ENCODE measurements at regions not wholly inside any gene's neighbourhood (a gene's known extent, or its start where the extent isn't known, plus 50 kb on each side); places are given as distances from the start of the nearest gene placed in this dataset.
"Not testable (repeated sequence)": the region's sequence is repeated elsewhere in the genome, so short reads cannot be mapped to it uniquely, and the experiment has no call there.

DNA sequence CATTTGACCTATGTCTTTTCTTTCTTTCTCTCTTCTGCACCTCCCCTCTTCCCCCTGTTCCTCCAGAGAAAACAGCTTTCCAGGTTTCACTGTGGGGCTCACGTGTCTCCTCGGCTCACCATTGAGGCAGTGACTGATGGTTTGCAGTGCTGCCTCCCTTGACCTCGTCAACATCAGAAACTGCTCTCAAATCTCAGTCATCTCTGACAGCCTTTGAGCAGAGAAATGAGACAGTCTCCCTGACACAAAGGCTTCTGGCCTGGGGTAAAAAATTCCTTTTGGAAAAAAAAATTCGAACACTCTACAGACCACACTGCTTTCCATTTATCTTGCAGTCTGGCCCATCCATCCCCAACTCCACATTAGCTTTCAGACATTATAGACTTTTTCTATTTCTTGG, 450.0 kb downstream of the TFAP2B start:
- no peak for DNase-seq
- intact Hi-C loops (cut with DNase I) = no loop called here

DNA sequence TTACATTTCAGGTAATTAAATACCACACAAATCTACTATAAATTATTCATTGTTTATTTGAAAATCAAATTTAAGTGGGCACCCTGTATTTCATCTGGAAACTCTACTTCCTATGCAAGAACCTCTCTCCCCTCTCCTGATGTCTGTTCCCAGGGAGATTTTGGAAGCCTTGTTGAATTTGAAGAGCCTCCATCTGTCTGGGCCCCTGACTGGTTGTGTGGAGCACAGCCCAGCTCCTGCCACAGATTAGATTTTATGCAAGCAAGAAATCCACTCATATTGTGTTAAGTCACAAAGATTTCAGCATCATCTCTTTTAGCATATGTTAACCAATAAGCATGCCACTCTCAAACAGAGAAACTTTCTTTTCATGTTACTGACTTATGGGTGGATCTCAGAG, 451.2 kb downstream of the TFAP2B start:
- intact Hi-C loops (cut with DNase I) = no loop called here
- no peak for DNase-seq

DNA sequence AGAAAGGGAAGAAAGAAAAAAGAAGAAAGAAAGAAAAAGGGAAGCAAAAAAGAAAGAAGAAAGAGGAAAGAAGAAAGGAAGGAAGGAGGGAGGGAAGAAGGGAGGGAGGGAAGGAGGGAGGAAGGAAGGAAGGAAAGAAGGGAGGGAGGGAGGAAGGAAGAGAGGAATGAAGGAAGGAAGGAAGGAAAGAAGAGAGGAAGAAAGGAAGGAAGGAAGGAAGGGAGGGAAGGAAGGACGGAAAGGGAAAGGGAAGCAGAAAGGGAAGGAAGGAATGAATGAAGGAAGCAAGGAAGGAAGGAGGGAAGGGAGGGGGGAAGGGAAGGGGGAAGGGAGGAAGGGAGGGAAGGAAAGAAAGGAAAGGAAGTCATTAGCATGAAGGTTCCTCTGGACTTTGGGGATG, 452.9 kb downstream of the TFAP2B start:
- no peak for DNase-seq
- intact Hi-C loops (cut with DNase I) = no loop called here

DNA sequence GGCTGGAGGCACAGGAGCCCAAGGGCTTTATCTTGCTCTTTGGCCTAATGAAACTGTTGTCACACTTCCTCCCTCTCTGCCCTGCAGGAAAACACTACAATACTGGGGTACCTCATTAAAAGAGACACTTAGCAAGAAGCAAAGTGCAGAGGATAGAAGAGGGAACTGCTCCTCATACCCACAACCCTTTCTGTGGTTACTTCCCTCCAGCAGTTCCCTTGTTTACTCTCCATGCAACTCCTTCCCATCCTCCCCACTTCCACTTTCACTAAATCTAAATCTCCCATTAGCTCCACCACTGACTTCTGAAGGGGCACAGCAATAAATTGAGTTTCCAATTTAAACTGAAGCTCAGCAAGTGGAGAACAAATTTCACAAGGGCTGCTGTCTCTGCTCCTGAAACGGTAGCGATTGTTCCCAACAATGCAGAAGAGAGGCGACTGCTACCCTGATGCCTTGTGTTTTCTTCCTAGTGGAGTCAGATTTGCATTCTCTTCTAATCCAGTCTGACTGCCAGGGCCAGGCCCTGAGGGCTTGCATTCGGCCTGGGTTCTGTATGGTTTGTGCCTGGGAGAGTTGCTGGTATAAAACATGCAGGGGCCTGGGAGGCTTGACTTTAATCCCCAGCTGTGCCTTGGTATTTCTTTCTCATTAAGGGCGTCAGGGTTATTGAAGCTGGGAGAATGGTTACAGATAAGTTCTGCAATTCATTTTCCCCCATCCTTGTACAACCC, 454.7 kb downstream of the TFAP2B start:
- DNase-seq = peak in 10 of 42 donors; percentile 5 to 42 (median 18)
- intact Hi-C loops (cut with DNase I) = no loop called here

DNA sequence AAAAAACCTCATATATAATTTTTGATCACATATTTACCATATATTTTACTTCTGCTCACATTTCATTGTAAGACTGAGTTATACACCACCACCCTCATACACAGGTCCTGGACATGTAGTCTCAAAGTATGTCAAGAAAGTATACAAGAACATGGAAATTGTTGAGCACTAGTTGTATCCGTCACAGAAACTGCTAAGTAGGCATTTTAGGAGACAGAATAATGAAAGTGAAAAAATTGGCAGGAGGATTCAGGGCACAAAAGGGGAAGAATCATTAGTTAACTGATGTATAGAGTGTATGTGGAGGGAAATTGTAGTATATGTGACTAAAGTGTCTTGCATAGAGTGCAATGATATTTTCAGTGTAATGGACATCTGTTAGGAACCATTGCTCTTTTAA, 458.8 kb downstream of the TFAP2B start:
- intact Hi-C loops (cut with DNase I) = no loop called here

DNA sequence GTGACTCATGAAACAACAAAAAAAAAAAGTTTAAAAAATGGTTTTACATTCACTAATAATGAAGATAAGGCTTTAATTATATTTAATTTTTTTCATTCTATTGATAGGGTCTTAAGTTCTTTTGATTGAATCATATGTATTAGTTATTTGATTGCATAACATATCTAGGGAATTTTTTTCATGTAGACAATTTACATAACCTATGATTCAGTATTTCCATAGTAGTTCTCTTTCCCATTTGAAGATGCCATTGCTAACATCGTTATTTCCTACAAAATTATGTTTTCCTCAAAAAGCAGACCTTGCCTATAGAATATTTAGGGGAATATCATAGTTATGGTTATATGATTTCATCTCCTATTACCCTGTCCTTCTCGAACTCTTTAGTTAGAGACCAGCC, 463.4 kb downstream of the TFAP2B start:
- intact Hi-C loops (cut with DNase I) = no loop called here

More for the DNA sequence above, 458.8 kb downstream of the TFAP2B start:
- DNase-seq = no peak

DNA sequence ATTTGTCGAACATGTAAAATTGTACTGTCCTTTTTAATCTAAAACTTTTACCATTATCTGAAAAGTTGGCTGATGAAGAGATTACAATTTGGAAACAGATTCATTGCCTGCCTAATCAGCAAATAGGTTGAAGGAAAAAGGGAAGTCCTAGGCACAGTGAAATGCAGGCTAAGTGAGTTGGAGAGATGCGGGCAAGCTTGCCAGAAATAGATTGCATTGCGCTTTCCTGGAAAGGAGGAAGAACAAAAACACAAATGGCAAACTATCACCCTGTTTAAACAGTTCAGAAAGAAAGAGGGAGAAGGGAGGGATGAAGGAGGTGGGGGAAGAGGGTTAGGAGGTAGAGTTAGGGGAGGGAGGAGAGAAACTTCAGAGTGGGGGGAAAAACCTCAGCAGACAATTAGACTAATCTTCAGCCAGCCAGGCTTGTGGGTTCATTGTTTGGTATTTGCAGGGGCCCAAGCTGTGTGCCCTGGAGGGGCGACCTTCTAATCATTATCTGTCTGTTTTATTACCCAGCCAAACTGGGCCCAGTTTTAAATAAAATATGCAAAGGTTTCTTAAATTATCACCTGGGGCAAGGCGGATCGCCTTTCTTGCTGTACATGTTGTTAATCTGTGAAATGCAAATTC, 465.2 kb downstream of the TFAP2B start:
- DNase-seq = peak in 2 of 42 donors; percentile 5 to 13
- intact Hi-C loops (cut with DNase I) = no loop called here

More for the DNA sequence above, 463.4 kb downstream of the TFAP2B start:
- DNase-seq = no peak

DNA sequence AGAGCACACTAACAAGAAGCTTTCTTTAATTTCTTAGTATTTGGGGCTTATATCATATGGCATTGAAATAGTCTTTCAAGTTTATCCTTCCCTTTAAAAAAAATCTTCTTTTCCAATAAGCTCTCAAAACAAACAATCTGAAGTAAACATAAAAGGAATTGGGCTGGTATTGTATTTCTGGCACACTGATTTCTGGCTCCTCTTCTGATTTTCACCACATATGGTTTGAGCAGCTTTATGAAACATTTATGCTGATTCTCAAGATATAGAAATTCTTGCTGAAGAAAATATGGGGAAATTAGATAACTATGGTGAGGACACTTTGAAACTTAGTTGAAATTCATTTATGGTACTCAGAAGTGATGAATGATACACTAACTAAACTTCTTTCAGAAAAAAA, 467.2 kb downstream of the TFAP2B start:
- DNase-seq = no peak
- intact Hi-C loops (cut with DNase I) = no loop called here

DNA sequence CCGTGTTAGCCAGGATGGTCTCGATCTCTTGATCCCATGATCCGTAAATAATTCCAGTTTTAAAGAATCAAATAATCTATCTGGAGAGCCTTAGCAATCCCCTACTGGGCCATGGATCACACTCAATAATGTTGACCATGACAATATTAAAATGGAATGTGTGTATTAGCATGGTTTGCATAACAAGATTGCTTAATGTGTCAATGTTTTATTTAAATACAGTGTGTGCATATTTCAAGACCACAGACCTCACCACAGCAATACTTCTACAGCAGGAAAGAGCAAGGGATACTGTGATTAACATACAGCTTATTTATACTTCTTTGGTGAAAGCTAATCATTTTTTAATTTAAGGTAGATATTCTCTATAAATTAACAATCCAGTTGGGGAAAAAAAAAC, 470.4 kb downstream of the TFAP2B start:
- no peak for DNase-seq
- intact Hi-C loops (cut with DNase I) = no loop called here

DNA sequence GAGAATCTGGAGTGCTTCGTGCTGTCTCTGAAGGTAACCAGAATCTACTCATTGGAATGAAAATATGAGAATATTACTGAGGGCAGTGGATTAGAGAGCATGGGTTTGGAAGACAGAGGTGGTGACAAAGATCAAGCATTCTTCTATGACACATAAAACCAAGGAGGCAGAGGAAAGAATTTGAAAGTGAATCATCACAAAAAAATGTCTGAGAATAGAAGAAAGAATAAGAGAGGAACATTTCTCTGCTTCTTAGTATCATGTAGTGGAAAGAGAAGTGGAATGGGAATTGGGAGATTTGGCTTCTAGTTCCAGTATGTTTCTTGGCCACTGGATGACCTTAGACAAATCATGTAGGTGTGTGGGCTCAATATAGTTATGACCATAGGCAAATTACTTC, 474.0 kb downstream of the TFAP2B start:
- intact Hi-C loops (cut with DNase I) = no loop called here
- no peak for DNase-seq

DNA sequence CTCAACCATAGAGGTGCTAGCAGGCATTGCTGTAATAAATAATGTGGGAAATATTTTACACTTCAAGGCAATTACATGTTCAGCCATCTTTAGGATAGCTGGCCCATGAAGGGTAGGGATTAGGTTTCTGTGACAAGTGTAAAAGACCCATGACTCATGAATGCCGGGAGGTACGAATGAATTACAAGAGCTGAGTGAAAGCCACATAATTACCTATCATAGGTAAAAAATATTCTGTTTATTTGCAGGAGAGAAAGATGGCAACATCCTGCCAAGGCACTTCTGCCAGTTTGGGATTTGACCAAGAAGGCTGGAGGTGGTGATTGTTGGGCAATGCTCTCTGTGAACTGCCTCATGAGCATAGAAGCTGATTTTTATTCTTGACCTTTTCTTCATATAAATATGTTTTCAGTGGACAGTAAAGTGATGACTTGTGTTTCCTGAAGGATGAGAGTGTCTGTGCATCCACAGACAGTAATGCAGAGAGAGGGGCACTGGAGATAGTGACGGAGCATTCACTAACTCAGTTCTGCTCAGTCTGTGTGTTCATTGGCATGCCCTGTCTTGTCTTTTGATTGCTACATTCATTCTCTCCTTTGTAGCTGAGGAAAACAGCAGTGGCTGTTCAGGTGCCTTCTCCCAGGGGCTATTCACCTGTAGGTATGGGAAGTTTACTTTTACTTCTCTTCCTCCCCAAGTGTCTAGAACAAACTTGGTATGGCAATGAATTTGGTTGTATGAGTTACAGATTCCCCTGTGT, 481.1 kb downstream of the TFAP2B start:
- DNase-seq = no peak
- intact Hi-C loops (cut with DNase I) = no loop called here

DNA sequence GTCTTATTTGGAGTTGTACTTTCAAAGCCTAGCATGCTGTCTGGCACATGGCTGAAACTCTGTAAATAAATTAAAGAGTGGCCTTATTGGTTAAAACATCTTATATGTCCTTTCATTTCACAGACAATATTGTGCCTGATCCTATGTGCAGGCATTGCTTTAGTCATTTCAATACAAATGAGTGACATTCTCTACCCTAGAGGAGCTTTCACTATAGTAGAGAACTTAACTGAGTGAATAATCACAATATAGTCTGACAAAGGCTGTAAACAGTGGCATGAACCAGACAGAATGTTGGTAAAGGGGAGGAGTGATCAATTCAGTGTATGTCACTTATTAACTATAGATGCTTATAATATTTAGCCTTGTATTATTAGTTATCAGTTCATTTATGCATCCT, 481.8 kb downstream of the TFAP2B start:
- DNase-seq = no peak
- intact Hi-C loops (cut with DNase I) = no loop called here

DNA sequence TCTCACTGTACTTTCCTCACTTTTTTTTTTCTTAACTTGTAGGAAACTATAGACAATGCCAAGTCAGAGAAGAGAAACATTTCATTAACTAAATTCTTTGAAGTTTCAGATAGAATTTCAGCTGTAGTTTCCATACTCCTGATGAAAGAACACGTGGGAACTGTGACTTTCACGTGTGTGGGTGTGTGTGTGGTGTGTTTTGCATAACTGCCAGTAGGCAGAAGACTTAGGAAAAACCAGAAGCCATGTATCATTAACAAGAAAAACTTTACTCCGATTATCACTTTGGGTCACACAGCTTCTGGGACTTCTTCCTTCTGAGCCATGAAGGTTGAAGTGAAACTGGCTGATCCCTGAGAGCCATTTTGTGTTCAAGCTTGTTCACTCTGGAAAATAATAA, 483.3 kb downstream of the TFAP2B start:
- peak in 41 of 42 donors; percentile 3 to 83 (median 55) for DNase-seq
- intact Hi-C loops (cut with DNase I) = no loop called here

DNA sequence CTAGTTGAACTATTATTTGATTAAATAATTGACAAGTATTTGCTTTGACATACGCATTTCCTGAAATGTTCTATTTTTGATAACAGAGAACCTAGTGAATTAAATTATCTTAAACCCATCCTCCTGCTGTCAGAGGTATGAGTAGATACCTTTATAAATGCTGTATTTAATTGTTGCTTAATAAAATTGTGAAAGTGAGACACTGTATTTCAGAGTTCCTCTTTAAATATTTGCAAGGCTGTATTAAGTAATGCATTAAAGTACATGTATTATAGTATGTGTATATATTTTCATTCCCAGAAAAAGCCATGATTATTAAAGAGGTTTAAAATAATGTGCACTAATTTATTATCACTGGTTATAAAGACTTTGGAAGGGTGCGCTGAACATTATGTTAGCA, 483.8 kb downstream of the TFAP2B start:
- DNase-seq = no peak
- intact Hi-C loops (cut with DNase I) = no loop called here

DNA sequence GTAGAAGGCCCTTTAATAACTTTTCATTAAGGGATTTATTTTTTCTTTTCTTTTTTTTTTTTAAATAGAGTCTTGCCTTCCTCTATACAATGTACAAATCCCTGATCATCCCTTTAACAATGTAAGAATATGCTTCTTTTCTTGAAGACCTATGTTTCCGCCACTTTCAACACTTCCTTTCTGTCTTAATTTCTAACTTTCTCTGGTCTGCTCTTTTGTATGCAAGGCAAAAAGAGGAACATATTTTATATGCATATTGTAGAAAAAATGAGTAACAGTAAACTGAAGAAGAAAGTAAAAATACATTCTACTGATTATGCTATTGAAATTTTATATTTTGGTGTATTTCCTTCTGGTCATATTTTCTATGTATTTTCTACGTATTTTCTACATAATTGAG, 484.7 kb downstream of the TFAP2B start:
- no peak for DNase-seq
- intact Hi-C loops (cut with DNase I) = no loop called here

DNA sequence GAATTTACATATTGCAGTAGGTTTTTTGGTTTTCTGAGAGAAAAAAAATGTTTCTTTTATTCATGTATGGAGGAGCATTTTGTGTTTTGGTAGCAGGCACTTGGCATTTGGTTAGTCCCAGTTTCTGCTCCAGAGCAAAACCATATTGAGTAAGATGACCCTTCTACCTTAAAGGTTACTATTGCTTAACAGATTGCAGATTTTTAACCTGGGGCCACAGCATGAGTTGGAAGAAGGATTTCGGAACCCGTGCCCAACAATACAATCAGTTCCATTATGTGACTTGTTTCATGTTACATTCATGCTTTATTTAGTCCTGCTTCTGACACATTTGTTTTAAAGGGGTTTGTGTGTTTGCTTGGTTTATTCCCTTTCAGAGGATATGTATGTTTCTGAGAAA, 496.3 kb downstream of the TFAP2B start:
- intact Hi-C loops (cut with DNase I) = no loop called here
- DNase-seq = no peak

DNA sequence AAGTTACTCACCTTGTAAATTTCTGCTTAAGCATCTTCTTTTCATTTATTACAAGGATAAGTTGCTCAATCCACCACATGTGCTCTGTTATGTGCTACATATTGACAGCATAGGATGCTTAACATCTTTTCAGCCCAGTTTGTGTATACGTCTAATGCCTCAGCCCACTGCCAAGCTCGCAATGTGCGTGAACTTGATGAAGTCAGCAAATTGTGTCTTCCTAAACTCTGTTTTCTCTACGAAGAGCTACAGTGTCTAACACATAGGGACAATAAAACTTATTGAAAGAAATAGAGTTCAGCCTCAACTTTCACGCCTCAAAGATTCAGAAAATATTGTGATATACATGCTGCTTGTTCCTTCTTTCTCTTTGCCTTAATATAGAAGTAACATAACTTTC, 500.0 kb downstream of the TFAP2B start:
- intact Hi-C loops (cut with DNase I) = no loop called here
- no peak for DNase-seq

DNA sequence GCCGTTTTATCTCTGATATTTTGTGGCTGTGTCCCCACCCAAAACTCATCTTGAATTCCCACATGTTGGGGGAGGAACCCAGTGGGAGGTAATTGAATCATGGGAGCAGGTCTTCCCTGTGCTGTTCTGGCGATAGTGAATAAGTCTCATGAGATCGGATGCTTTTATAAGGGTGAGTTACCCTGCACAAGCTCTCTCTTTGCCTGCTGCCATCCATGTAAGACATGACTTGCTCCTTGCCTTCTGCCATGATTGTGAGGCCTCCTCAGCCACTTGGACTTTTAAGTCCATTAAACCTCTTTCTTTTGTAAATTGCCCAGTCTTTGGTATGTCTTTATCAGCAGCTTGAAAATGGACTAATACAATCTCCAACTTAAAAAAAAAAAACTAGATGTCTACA, 502.8 kb downstream of the TFAP2B start:
- DNase-seq; intact Hi-C loops (cut with DNase I): not testable (repeated sequence)

DNA sequence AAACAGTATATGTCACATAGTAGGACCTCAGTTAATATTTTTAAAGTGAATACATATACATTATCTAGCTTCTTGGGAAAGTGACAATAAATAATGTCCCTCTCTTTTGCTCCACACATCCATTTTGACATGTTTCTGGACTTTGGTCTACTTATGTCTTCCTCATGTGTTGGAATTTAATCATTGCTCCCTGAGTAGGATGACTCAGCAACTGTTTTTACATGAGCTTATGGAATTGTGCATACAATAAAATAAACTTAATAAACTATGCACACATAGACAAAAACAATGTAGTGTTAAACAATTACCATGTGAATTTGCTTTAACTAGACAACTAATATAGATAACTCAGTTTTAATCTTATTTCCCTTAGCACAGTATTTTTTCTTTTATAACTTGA, 503.8 kb downstream of the TFAP2B start:
- intact Hi-C loops (cut with DNase I) = no loop called here
- DNase-seq = no peak

DNA sequence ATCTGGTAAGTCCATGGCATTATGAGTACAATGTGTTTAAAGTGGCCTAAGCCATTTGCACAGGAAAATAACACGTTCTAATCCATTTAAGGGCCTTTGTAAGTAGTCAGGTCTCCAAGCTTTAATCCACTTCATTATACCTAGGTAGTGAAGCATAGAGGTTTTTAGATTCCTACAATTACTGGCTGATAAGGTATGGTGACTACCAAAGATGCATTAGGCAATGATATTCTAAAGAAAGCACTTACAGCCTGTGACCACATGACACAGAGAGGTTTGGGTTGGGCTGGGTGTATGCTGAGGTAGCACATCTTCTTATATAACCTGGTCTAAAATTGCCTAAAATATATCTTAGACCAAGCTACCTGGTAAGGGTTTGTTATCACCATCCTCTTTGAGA, 504.4 kb downstream of the TFAP2B start:
- intact Hi-C loops (cut with DNase I) = no loop called here

More for the DNA sequence above, 504.4 kb downstream of the TFAP2B start:
- no peak for DNase-seq
